ENCODE measurements at regions not wholly inside any gene's neighbourhood (a gene's known extent, or its start where the extent isn't known, plus 50 kb on each side); places are given as distances from the start of the nearest gene placed in this dataset.

- H3K36me3 Mint-ChIP-seq (ENCODE audit: insufficient read depth in 1 of 3, low read depth in 3 of 3): peaks cover 2 to 5% (median 5%) of the 10 kb centered on the region in 3 experiments; a peak in 4 of 7 replicates
- Histone ChIP-seq H2BK5ac (ENCODE audit: insufficient read length, low read length) (no peak overlapping the region), H3K9me3 (ENCODE audit: control insufficient read depth, low read depth, low read length) (no peaks in the 10 kb centered on the region), H3K18ac (ENCODE audit: insufficient read length, low read depth, low read length) (no peak overlapping the region), H4K91ac (ENCODE audit: insufficient read length, low read depth, low read length) (no peak overlapping the region), H4K20me1 (ENCODE audit: control insufficient read depth, insufficient read depth, insufficient read length) (no peaks in the 10 kb centered on the region), H3K23me2 (ENCODE audit: insufficient read length, low read depth, low read length, poor library complexity, severe bottlenecking) (no peaks in the 10 kb centered on the region), H3T11ph (ENCODE audit: low read length) (no peak overlapping the region), H2BK15ac (ENCODE audit: low read depth, low read length) (no peak overlapping the region), H2AK5ac (ENCODE audit: insufficient read length, low read length) (no peak overlapping the region), H2AFZ (ENCODE audit: low read length) (no peak overlapping the region), H3K9ac (ENCODE audit: extremely low read depth, insufficient read length, low read length) (no peak overlapping the region), H2BK20ac (ENCODE audit: low read depth, low read length, poor library complexity, severe bottlenecking) (no peak overlapping the region), H3K27me3 (ENCODE audit: insufficient read depth, low read length) (no peaks in the 10 kb centered on the region), H3K4me1 (ENCODE audit: insufficient read depth, low read length) (no peaks in the 10 kb centered on the region), H3K4ac (ENCODE audit: low read depth, low read length) (no peak overlapping the region), H3K4me2 (ENCODE audit: insufficient read depth, insufficient read length, low read length) (no peak overlapping the region), H3K23ac (ENCODE audit: insufficient read length, low read depth, low read length) (no peak overlapping the region), H3K56ac (ENCODE audit: insufficient read length, low read depth, low read length) (no peak overlapping the region), H3K79me1 (ENCODE audit: insufficient read depth, low read depth, low read length, poor library complexity, severe bottlenecking) (no peaks in the 10 kb centered on the region), H2BK12ac (ENCODE audit: insufficient read length, low read depth, low read length) (no peak overlapping the region), H3K79me2 (ENCODE audit: insufficient read depth, low read length) (no peaks in the 10 kb centered on the region), H4K8ac (replicated peaks; ENCODE audit: insufficient read length, low read depth, low read length) (no peak overlapping the region), H2BK120ac (ENCODE audit: low read depth, low read length, poor library complexity, severe bottlenecking) (no peak overlapping the region), H3K14ac (ENCODE audit: insufficient read depth, low read length) (no peak overlapping the region), H4K5ac (ENCODE audit: insufficient read length, low read depth, low read length) (no peak overlapping the region), H3K27ac (ENCODE audit: insufficient read length, low read depth, low read length) (no peak overlapping the region)
- WGBS (ENCODE audit: extremely low coverage, insufficient read length, low lambda C conversion rate): no CpG with 5 or more reads among the region's 1 CpG
- TF ChIP-seq CTCF (conservative IDR thresholded peaks at IDR 0.05): no peak
- peaks cover 5 to 17% of the 10 kb centered on the region in 2 experiments; a peak in 4 of 5 replicates for H3K9me3 Mint-ChIP-seq
- H3K4me3 Mint-ChIP-seq: no peak overlapping the region
- H3K27ac Mint-ChIP-seq: no peak overlapping the region
- no peak for DNase-seq
- H3K4me1 Mint-ChIP-seq: peaks cover under 1 to 2% of the 10 kb centered on the region in 2 experiments; a peak in 3 of 4 replicates
- no peaks in the 10 kb centered on the region for H3K27me3 Mint-ChIP-seq (ENCODE audit: low read depth)
These were observed 365.6 kb upstream of the KLF4 start for GRCh38 chr9:107855164-107855563.
